Inferior parietal cortex (tissue), 1 donor: ENCODE measurements at regions not wholly inside any gene's neighbourhood (a gene's known extent, or its start where the extent isn't known, plus 50 kb on each side); places are given as distances from the start of the nearest gene placed in this dataset.
"Not testable (repeated sequence)": the region's sequence is repeated elsewhere in the genome, so short reads cannot be mapped to it uniquely, and the experiment has no call there.

Source experiments
- DNase-seq: peaks from one replicate; pipeline ENCODE4 v3.0.0-alpha.2; 2016; ENCODE audit errors: extremely low spot score

DNA sequence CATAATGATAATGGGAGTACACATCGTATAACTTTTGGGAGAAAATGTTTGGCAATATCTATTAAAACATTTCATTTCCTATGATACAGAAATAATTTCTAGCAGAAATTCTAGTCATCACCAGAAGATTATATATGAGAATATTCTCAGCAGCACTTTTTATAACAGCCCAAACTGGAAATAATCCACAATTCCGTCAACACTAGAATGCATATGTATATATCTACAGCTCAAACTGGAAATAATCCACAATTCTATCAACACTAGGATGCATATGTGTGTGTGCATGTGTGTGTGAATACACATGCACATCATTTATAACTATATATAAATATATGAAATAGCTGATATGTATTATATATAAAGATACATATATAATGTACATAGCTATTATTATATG is 408.0 kb upstream of the KLHL1 start:
- no peak for DNase-seq

GRCh38 chr13:70511861-70512417 is 403.7 kb upstream of the KLHL1 start:
- not testable (repeated sequence) for DNase-seq

GRCh38 chr13:70505809-70506208 is 397.6 kb upstream of the KLHL1 start:
- no peak for DNase-seq

- no peak for DNase-seq
Observed at GRCh38 chr13:70502944-70503343, 394.7 kb upstream of the KLHL1 start.

DNA sequence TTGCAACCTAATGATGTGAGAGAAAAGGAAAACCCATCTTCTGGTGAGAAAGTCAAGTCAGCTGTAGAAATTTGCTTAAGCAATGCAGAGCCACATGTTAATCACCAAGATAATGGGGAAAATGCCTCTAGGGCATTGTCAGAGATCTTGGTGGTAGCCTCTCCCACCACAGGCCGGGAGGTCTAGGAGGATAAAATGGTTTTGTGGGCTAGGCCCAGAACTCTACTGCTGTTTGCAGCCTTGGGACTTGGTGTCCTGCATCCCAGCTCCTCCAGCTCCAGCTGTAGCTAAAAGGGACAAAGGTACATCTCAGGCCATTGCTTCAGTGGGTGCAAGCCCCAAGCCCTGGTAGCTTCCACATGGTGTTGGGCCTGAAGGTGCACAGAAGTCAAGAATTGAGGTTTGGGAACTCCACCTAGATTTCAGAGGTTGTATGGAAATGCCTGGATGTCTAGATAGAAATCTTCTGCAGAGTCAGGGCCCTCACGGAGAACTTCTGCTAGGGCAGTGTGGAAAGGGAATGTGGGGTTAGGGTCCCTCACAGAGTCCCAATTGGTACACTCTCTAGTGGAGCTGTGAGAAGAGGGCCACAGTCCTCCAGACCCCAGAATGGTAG is 382.2 kb upstream of the KLHL1 start:
- DNase-seq: no peak

DNA sequence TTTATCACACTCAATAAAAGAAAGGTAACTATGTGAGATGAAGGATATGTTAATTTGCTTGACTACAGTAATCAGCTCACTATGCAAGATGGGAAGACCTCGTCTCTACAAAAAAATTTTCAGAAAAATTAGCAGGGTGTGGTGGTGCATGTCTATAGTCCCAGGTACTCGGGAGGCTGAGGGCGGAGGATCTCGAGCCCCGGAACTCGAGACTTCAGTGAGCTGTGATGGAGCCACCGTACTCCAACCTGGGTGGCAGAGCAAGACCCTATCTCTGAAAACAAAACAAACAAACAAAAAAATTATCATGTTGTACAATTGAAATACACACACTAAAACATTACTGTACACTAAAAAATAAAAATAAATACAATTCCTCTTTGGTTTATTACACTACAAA is 376.7 kb upstream of the KLHL1 start:
- no peak for DNase-seq

- DNase-seq: no peak
Observed at GRCh38 chr13:70483599-70484276, 375.5 kb upstream of the KLHL1 start.

GRCh38 chr13:70473907-70474306 is 365.7 kb upstream of the KLHL1 start:
- no peak for DNase-seq

DNA sequence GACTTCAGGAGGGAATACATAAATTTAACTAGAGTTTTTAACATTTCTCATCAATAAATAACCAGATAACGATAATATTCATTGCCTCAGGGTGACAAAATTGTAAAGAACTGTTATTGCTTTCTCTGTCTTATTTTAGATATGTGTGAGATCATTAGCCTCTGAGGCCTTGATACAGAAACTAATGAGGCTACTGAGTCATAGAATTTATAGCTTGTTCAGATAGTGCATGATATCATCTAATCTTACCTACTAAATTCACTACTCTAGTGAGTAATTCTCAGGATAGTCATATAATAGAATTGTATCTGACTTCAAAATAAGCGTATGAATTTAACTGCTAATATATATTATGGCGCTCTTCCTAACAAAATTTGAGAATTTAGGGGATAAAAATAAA is 360.8 kb upstream of the KLHL1 start:
- no peak for DNase-seq

DNA sequence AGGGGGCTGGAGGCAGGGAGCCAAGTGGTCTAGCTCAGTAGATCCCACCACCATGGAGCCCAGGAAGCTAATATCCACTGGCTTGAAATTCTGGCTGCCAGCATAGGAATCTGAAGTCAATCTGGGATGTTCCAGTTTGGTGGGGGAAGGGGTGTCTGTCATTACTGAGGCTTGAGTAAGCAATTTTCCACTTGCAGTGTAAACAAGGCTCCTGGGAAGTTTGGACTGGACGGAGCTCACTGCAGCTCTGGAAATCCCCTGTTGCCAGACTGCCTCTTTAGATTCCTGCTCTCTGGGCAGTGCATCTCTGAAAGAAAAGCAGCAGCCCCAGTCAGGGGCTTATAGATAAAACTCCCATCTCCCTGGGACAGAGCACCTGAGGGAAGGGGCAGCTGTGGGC is 349.2 kb upstream of the KLHL1 start:
- DNase-seq: no peak

DNA sequence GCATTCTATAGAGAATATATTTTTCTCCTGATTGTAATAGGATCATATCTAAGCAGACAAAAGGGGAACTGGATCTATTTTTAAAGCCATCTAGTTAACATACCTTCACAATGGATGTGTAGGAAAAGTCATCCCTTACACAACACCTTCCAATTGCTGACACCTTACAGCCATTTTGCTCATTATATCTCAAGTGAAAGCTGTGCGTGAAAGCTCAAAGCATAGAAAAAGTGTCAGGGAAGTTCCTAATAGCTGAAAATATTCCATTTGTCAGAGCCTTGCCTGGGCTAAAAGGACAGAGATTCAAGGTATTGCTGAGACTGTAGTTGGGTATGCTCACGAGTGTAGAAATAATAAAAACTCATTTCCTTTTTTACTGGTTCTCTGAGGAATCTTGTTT is 340.6 kb upstream of the KLHL1 start:
- DNase-seq: no peak

- DNase-seq: no peak
Observed at GRCh38 chr13:70432276-70432805, 324.1 kb upstream of the KLHL1 start.

- no peak for DNase-seq
Observed at GRCh38 chr13:70430256-70430655, 322.0 kb upstream of the KLHL1 start.

DNA sequence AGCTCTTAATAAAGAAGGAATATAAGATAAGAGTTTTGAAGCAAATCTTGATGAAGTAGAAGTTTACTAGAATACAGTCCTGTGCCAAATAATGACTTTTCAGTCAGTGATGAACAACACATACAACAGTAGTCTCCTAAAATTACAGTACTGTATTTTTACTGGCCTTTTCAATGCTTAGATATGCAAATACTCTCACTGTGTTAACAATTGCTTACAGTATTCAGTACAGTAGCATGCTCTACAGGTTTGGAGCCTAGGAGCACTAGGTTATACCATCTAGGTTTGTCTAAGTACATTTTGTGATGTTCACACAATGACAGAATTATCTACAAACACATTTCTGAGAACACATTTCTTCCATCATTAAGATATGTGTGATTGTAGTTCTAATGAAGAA is 316.7 kb upstream of the KLHL1 start:
- DNase-seq: no peak

DNA sequence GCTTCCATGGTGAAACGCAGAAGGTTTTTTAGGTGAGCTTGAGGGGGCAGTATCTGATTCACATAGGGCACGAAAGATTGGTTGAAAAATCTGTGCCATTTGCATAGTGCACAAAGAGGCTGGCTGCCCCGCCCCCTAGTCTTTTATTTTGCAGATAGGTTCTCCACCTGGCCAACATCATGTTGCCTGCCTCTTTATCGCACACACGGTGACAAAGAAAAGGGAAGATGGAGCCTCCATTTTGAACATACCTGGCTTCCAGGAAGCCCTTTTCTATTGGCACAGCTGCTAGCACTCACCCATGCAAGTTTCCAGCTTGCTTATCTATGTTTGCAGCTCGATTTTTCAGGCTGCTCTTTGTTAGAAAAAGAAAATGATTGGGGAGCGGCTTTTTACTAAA is 316.2 kb upstream of the KLHL1 start:
- no peak for DNase-seq

DNA sequence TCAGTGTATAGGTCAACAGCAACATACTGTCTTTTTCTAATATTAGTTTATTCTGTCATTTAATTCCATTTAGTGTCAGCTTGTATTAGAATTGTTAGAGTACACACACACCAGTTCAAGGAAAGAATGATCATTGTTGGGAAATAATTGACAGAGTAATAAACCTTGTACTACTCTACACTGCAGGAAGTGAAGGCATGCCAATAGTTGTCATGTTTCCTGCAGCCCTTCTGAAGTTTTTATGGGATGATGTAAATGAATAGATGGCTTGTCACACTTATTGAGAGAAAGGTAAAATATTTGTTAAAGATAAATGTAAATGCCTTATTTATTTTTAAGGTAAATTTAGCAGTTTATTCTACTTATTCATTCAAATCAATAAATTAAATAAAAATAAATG is 306.9 kb upstream of the KLHL1 start:
- no peak for DNase-seq

GRCh38 chr13:70408865-70409264 is 300.6 kb upstream of the KLHL1 start:
- DNase-seq: no peak

- no peak for DNase-seq
Observed at GRCh38 chr13:70407486-70407885, 299.2 kb upstream of the KLHL1 start.

- no peak for DNase-seq
Observed at GRCh38 chr13:70405266-70405665, 297.0 kb upstream of the KLHL1 start.

DNA sequence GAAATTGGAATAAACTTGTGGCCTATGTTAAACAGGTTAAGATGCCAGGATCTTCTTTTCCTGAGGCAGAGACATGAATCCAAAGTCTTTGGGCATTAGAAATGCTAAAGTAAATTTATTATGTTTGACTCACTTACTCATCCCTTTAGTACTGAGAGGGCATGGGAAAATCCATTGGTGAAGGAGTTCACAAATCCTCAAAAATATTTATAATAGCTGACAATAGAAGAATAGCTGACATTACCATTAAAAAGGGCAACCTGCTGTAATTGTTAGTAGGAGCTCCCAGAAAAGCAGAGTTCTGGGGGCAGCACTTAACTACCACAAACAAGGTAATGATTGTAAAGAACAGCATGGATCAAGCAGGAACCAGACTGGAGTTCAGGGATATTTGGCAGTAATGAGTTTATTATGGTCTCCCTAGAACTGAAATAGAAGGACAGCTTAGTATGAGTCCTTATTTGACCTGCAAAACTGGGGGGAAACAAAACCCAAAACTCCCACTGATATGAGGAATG is 285.8 kb upstream of the KLHL1 start:
- DNase-seq: no peak

DNA sequence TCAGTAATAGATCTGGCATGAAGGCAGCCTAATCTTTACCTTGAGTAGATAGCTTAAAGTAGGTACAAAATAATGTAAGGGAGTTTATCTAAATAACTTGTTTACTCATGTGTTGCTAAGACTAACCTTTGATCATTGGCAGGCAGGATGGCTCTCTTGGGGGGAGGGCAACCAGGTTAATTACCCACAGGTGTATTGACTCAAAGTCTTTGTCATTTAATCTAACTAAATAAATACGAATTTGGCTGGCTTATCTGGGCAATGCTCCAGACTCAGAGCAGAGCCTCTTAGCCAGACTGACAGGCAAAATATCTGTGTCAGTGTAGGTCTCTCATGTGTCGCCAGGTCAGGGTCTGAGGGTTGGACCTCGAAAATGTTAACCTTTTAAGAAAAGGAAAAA is 283.4 kb upstream of the KLHL1 start:
- DNase-seq: no peak

DNA sequence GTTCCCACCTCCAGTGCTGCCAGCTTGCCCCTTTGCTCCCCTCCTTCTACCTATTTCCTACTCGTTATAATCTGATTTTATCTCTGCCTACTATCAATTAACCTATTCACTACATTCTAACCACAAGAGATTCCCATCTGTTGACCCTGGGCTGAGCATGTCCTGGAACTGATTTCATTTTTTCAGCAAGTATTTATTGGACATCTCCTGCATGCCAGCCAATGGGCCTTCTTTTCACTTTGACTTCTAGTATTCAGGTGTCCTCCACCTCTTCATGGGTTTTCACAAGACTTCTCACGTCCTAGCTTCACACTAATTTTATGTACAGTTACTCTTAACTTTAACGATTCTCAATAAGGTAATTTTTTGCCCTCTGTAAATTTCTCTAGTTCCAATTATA is 282.7 kb upstream of the KLHL1 start:
- no peak for DNase-seq

- DNase-seq: no peak
Observed at GRCh38 chr13:70390064-70390463, 281.8 kb upstream of the KLHL1 start.
